ENCODE measurements at regions not wholly inside any gene's neighbourhood (a gene's known extent, or its start where the extent isn't known, plus 50 kb on each side); places are given as distances from the start of the nearest gene placed in this dataset.

DNA sequence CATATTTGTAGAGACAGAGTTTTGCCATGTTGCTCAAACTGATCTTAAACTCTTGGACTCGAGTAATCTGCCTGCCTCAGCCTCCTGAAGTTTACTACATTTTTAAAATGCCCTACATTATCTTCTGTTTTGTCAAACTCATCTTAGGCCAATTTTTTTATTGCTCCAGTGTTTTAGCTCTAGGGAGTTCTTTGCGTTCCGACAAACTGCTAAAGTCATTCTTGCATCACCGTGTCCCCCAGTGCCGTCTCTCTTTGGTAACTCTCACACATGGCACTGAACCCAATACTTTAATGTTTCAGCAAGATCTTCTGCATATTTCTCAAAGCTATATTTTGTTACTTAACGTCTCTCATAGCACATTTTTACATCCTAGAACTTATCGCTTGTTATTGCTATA, 440.9 kb upstream of the NRXN1 start:
- Mint-ChIP-seq H3K9me3 (peaks cover 8 to 13% of the 10 kb centered on the region in 2 donors), H3K4me1 (ENCODE audit: low read depth) (no peaks in the 10 kb centered on the region)
- ATAC-seq (replicated peaks in 1 of 2): no peak

DNA sequence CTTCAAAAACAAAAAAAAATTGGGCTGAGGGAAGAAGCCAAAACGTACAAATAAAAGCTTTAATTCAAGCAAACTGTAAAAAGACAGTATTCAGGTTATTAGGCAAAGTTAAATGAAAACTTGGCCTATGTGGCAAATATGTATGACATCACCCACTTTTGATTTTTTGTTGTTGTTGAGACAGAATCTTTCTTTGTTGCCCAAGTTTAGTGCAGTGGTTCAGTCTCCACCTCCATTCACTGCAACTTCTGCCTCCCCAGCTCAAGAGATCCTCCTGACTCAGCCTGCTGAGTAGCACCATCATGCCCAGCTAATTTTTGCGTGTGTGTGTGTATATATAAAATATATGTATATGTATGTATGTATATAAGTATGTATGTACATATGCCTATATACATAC, 440.4 kb upstream of the NRXN1 start:
- Mint-ChIP-seq H3K27me3 (ENCODE audit: low read depth) (no peaks in the 10 kb centered on the region), H3K36me3 (ENCODE audit: insufficient read depth in 2 of 2) (no peaks in the 10 kb centered on the region), H3K27ac (no peak overlapping the region), H3K4me1 (ENCODE audit: low read depth) (no peaks in the 10 kb centered on the region), H3K4me3 (no peak overlapping the region), H3K9me3 (peaks cover 8 to 11% of the 10 kb centered on the region in 2 donors)
- no peak for DNase-seq
- ATAC-seq (replicated peaks in 1 of 2): no peak

More for the DNA sequence above, 440.9 kb upstream of the NRXN1 start:
- DNase-seq: no peak
- no peak overlapping the region for H3K27ac Mint-ChIP-seq
- no peaks in the 10 kb centered on the region for H3K27me3 Mint-ChIP-seq (ENCODE audit: low read depth)
- no peaks in the 10 kb centered on the region for H3K36me3 Mint-ChIP-seq (ENCODE audit: insufficient read depth in 2 of 2)
- no peak overlapping the region for H3K4me3 Mint-ChIP-seq

DNA sequence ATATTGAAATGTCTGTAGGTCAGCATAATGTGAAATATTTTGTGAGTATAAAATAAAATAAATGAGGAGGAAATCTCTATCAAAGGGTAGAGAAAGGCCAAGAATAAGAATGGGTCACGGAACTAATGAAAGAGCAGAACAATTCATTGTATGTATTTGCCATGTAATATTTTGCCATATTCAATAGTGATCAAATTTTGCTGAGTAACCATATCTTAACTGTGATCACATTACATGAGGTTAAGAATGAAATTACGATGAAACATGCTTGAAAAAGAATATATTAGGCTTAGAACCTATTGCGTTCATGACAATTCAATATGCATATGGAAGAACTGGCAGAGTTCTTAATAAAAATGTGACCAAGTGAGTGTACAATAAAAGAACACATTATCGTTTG, 437.2 kb upstream of the NRXN1 start:
- no peaks in the 10 kb centered on the region for H3K36me3 Mint-ChIP-seq (ENCODE audit: insufficient read depth in 2 of 2)
- H3K4me1 Mint-ChIP-seq (ENCODE audit: low read depth): no peaks in the 10 kb centered on the region
- no peaks in the 10 kb centered on the region for H3K27me3 Mint-ChIP-seq (ENCODE audit: low read depth)
- DNase-seq (no peak), ATAC-seq (replicated peaks in 1 of 2) (no peak)
- peaks cover 8 to 10% of the 10 kb centered on the region in 2 donors for H3K9me3 Mint-ChIP-seq
- no peak overlapping the region for H3K4me3 Mint-ChIP-seq
- H3K27ac Mint-ChIP-seq: no peak overlapping the region

DNA sequence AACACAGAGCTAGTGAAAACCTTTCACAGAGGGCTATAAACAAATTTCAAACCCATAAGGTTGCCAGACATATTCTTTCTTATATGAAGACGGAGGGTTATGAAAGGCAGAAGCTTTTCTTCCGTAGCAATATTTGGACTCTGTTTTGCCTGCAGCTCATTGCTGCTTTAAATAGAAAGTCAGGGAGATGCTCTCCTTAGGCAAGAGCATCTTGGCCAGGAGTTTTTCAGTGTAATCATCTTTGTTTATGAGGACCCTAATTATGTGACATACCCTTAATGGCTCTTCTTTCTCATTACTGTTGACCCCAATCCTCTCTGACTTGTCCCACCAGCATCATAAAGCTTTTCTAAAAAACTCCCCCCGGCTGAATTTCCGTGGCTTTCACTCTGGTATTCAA, 433.4 kb upstream of the NRXN1 start:
- Mint-ChIP-seq H3K4me3 (no peak overlapping the region), H3K27ac (no peak overlapping the region), H3K36me3 (ENCODE audit: insufficient read depth in 2 of 2) (no peaks in the 10 kb centered on the region), H3K4me1 (ENCODE audit: low read depth) (no peaks in the 10 kb centered on the region), H3K27me3 (ENCODE audit: low read depth) (no peaks in the 10 kb centered on the region), H3K9me3 (peaks cover 2 to 3% of the 10 kb centered on the region in 2 donors)
- DNase-seq (no peak), ATAC-seq (replicated peaks in 1 of 2) (no peak)

DNA sequence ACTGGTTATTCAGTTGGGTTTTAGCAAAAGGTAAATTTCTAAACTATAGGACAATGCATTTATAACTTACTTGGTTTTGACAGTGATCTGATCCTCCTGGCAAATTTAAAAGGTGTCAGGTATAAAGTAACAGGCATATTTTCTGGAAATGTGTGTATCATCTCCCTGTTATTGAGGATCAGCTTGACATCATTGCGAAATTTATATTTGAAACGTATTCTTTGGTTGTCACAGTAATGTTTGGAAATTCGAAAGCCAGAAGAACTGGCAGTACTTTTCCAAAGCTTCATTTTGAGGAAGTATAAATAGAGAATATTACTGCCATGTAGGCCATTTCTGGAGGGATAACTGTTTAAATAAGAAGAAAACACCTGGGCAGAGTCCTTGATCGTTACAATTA, 422.2 kb upstream of the NRXN1 start:
- peaks cover 7 to 12% of the 10 kb centered on the region in 2 donors for H3K9me3 Mint-ChIP-seq
- no peaks in the 10 kb centered on the region for H3K4me1 Mint-ChIP-seq (ENCODE audit: low read depth)
- no peak overlapping the region for H3K27ac Mint-ChIP-seq
- DNase-seq (no peak), ATAC-seq (replicated peaks in 1 of 2) (no peak)
- peaks cover 0 to 4% of the 10 kb centered on the region in 2 donors for H3K36me3 Mint-ChIP-seq (ENCODE audit: insufficient read depth in 2 of 2)
- H3K4me3 Mint-ChIP-seq: no peak overlapping the region
- H3K27me3 Mint-ChIP-seq (ENCODE audit: low read depth): no peaks in the 10 kb centered on the region

DNA sequence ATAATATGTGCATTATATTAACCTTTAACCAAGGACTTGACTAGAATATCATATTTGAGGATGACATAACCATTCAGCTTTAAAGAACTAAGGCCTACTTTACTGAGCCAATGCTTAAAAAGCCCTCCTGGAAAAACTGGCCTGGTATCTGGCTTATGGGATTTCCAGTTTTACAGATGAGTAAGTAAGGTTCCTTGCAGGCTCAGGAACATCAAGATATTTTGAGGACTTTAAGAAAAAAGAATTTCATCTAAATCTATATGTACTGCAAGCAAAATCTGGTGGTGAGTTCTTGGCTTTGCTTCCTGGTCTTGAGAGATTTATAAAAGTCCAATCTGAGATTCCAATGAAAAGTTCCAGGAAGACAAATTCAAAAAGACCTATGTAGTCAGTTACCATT, 417.0 kb upstream of the NRXN1 start:
- no peaks in the 10 kb centered on the region for H3K27me3 Mint-ChIP-seq (ENCODE audit: low read depth)
- H3K4me1 Mint-ChIP-seq (ENCODE audit: low read depth): no peaks in the 10 kb centered on the region
- no peak for DNase-seq
- peaks cover 0 to 4% of the 10 kb centered on the region in 2 donors for H3K36me3 Mint-ChIP-seq (ENCODE audit: insufficient read depth in 2 of 2)
- H3K9me3 Mint-ChIP-seq: peaks cover 5 to 11% of the 10 kb centered on the region in 2 donors
- ATAC-seq (replicated peaks in 1 of 2): no peak
- no peak overlapping the region for H3K27ac Mint-ChIP-seq
- H3K4me3 Mint-ChIP-seq: no peak overlapping the region

DNA sequence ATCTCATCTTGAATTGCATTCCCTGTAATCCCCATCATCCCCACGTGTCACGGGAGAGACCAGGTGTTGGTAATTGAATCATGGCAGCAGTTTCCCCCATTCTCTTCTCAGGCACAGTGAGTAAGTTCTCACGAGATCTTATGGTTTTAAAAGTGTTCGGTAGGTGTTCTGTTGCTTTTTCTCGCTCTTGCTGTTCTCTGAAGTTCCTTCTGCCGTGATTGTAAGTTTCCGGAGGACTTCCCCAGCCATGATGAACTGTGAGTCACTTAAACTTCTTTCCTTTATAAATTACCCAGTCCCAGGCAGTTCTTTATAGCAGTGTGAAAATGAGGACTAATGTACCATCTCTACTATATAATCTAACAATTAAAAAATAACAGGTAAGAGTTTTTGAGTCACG, 409.9 kb upstream of the NRXN1 start:
- Mint-ChIP-seq H3K27ac (no peak overlapping the region), H3K4me3 (no peak overlapping the region), H3K27me3 (ENCODE audit: low read depth) (no peaks in the 10 kb centered on the region), H3K4me1 (ENCODE audit: low read depth) (no peaks in the 10 kb centered on the region), H3K36me3 (ENCODE audit: insufficient read depth in 2 of 2) (no peaks in the 10 kb centered on the region), H3K9me3 (peaks cover 3 to 6% of the 10 kb centered on the region in 2 donors)
- DNase-seq: no peak
- ATAC-seq (replicated peaks in 1 of 2): no peak

DNA sequence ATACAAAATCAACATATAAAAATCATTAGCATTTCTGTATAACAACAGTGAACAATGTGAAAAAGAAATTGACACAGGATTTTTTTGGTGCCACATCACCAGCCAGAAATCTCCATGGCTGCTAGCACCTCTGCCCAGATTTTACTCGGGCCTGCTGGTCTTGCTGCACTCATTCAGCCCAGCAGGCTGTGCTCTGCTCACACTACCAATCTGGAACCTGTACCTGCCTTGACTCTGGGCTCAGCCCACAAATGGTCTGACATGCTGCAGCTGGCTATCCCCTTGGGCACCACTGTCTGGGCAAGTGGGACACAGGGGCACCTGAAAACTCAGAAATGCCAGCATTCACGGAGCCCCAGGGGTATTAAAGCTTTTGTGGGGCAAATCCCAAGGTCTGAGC, 392.5 kb upstream of the NRXN1 start:
- Mint-ChIP-seq H3K4me3 (no peak overlapping the region), H3K27ac (no peak overlapping the region), H3K36me3 (ENCODE audit: insufficient read depth in 2 of 2) (no peaks in the 10 kb centered on the region), H3K27me3 (ENCODE audit: low read depth) (no peaks in the 10 kb centered on the region), H3K9me3 (peaks cover 6 to 7% of the 10 kb centered on the region in 2 donors), H3K4me1 (ENCODE audit: low read depth) (no peaks in the 10 kb centered on the region)
- ATAC-seq (replicated peaks in 1 of 2) (no peak), DNase-seq (no peak)

DNA sequence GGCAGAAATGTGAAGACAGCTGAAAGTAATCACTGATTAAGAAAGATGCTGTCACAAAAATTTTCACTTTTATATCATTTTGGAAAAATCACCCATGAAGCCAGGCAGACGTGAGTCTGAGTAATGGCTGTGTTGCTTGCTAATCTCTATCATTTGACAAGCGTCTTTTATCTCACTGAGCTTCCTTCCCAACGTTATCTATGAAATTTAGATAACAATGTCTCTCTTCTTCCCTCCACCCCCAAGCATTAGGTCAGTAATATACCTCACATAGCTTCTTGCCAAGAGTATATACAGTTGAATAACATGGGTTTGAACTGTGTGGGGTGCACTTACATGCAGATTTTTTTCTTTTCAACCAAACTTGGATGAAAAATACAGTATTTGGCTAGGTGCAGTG, 388.6 kb upstream of the NRXN1 start:
- H3K4me1 Mint-ChIP-seq (ENCODE audit: low read depth): no peaks in the 10 kb centered on the region
- no peak for ATAC-seq (replicated peaks in 1 of 2)
- H3K36me3 Mint-ChIP-seq (ENCODE audit: insufficient read depth in 2 of 2): no peaks in the 10 kb centered on the region

DNA sequence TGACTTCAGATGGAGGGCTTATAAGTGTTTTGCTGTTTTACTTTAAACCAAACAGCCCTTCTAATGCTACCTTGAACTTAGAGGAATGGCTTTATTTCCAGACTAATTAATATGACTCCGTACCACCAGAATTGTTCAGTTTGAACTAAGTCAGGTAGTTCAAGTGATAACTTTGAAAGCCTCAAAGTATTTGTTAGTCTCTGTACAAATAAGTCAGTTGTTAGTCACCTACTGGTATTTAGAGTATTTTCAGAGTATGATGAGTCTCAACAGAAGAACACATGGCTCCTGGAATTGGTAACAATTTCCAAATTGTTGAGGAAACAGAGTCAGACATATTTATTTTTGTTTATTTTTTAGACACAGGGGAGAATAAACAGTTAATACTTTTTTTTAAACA, 381.8 kb upstream of the NRXN1 start:
- Mint-ChIP-seq H3K27me3 (ENCODE audit: low read depth) (no peaks in the 10 kb centered on the region), H3K27ac (no peak overlapping the region), H3K9me3 (peaks cover 4 to 9% of the 10 kb centered on the region in 2 donors), H3K4me1 (ENCODE audit: low read depth) (no peaks in the 10 kb centered on the region), H3K36me3 (ENCODE audit: insufficient read depth in 2 of 2) (peaks cover 0 to 2% of the 10 kb centered on the region in 2 donors), H3K4me3 (no peak overlapping the region)
- no peak for DNase-seq
- ATAC-seq (replicated peaks in 1 of 2): no peak

More for the DNA sequence above, 388.6 kb upstream of the NRXN1 start:
- Mint-ChIP-seq H3K27me3 (ENCODE audit: low read depth) (no peaks in the 10 kb centered on the region), H3K4me3 (no peak overlapping the region), H3K27ac (no peak overlapping the region), H3K9me3 (peaks cover 0 to 3% of the 10 kb centered on the region in 2 donors)
- DNase-seq: no peak

DNA sequence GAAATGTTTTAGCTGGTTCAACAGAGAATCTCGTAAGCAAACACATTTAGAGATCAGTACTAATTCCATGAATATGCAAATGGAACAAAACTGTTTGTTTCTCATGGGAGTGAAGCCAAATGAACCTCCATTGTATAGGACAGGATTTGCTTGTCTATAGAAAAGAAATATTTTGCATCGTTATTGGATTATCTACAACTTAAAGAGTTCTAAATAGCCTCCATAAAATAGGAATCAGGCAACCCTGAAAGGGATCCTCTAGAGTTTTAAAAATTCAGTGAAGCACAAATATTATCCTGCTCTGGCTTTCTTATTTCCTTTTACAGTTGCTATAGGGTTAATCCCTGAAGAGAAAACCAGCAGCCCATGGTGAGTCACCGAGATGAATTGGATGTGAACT, 378.4 kb upstream of the NRXN1 start:
- no peak for DNase-seq

DNA sequence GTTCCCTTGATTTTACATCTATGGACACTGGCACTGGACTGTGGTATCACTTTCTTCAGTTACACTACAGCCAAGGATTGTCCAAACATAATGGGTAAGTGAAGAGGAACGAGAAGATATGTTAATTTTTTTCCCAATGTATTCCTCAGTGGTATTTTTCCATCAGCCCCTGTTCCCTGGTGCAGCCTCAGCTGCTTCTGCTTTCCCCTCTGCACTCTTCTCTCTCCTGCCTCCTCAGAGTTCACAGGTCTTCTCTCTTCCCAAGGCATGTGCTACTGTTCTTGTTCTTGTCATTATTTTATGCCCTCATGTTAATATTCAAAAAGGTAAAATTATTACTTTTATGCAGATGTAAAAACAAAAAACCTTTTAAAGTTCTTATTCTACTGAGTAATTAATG, 378.0 kb upstream of the NRXN1 start:
- H3K36me3 Mint-ChIP-seq (ENCODE audit: insufficient read depth in 2 of 2): peaks cover 1 to 2% of the 10 kb centered on the region in 2 donors
- ATAC-seq (replicated peaks in 1 of 2) (no peak), DNase-seq (no peak)
- no peak overlapping the region for H3K4me3 Mint-ChIP-seq
- no peak overlapping the region for H3K27ac Mint-ChIP-seq
- H3K9me3 Mint-ChIP-seq: peaks cover 6 to 9% of the 10 kb centered on the region in 2 donors
- H3K4me1 Mint-ChIP-seq (ENCODE audit: low read depth): no peaks in the 10 kb centered on the region
- H3K27me3 Mint-ChIP-seq (ENCODE audit: low read depth): no peaks in the 10 kb centered on the region

More for the DNA sequence above, 378.4 kb upstream of the NRXN1 start:
- peaks cover 5 to 10% of the 10 kb centered on the region in 2 donors for H3K9me3 Mint-ChIP-seq
- no peaks in the 10 kb centered on the region for H3K4me1 Mint-ChIP-seq (ENCODE audit: low read depth)
- H3K4me3 Mint-ChIP-seq: no peak overlapping the region
- H3K36me3 Mint-ChIP-seq (ENCODE audit: insufficient read depth in 2 of 2): peaks cover 1 to 2% of the 10 kb centered on the region in 2 donors
- no peak for ATAC-seq (replicated peaks in 1 of 2)
- no peaks in the 10 kb centered on the region for H3K27me3 Mint-ChIP-seq (ENCODE audit: low read depth)
- no peak overlapping the region for H3K27ac Mint-ChIP-seq

DNA sequence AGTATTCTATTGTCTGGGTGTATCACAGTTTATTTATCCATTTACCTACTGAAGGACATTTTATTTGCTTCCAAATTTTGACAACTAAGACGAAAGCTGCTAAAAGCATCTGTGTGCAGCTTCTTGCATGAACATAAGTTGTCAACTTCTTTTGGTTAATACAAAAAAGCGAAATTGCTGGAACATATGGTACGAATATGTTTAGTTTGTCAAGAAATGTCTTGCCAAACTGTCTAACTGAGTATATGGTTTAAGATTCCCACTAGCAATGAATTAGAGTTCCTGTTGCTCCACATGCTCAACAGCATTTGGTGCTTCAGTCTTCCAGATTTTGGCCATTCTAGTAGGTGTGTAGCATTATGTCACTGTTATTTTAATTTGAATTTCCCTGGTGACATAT, 372.3 kb upstream of the NRXN1 start:
- Mint-ChIP-seq H3K27ac (no peak overlapping the region), H3K9me3 (peaks cover 4 to 11% of the 10 kb centered on the region in 2 donors), H3K4me3 (no peak overlapping the region), H3K36me3 (ENCODE audit: insufficient read depth in 2 of 2) (peaks cover 1 to 2% of the 10 kb centered on the region in 2 donors), H3K27me3 (ENCODE audit: low read depth) (no peaks in the 10 kb centered on the region), H3K4me1 (ENCODE audit: low read depth) (no peaks in the 10 kb centered on the region)
- ATAC-seq (replicated peaks in 1 of 2): no peak
- no peak for DNase-seq

DNA sequence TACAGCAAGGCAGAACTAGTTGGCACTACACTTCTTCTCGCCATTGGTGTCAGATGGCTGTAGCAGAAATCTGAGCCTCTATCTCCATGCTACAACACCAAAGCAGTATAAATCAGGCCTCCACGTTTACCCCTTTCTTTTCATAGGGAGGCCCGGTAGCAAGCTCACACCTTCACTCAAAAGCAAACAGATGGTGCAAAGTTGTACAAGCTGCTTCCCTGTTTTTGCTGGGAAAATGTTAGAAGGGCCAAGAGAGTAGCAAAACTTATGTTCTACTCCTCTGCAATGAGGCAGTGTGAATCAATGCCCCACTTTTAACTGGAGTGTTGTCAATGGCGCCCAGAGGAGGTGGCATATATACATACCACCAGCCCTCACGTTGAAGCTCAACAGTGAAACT, 369.6 kb upstream of the NRXN1 start:
- no peak overlapping the region for H3K4me3 Mint-ChIP-seq
- no peak overlapping the region for H3K27ac Mint-ChIP-seq
- H3K4me1 Mint-ChIP-seq (ENCODE audit: low read depth): no peaks in the 10 kb centered on the region
- H3K27me3 Mint-ChIP-seq (ENCODE audit: low read depth): no peaks in the 10 kb centered on the region
- H3K36me3 Mint-ChIP-seq (ENCODE audit: insufficient read depth in 2 of 2): peaks cover 1 to 2% of the 10 kb centered on the region in 2 donors
- H3K9me3 Mint-ChIP-seq: peaks cover 7 to 13% of the 10 kb centered on the region in 2 donors
- ATAC-seq (replicated peaks in 1 of 2) (no peak), DNase-seq (no peak)

Data from activated T-cell treated with anti-CD3 and anti-CD28 coated beads, Interleukin-2, amount 50 U/mL, for 72 hours (primary cell).